GM12878 (cell line): ENCODE measurements at regions not wholly inside any gene's neighbourhood (a gene's known extent, or its start where the extent isn't known, plus 50 kb on each side); places are given as distances from the start of the nearest gene placed in this dataset.

Experiments
- ATAC-seq: fragments of 200-7000 bp; cut with Tn5 transposase; 3 replicates; pipeline ENCODE4 v1.9.1; 2020; ENCODE audit warnings: mild to moderate bottlenecking, moderate library complexity
- BruUV-seq: library from RNA; stranded (reverse); fragments of 400-500 nt; replicated peaks from 2 replicates; lab custom pipeline; 2021; lab: Mats Ljungman, UMichigan
- CTCF ChIA-PET: fragments of 300-600 bp; sonication (Branson Sonifier 250); formaldehyde crosslinking; extraction: SDS; loops from one replicate; lab custom pipeline; 2021; ENCODE audit warnings: inconsistent platforms; lab: Yijun Ruan, JAX
- POLR2A ChIA-PET: fragments of 350-600 bp; formaldehyde crosslinking; extraction: SDS; loops from one replicate; lab custom pipeline; 2021; ENCODE audit warnings: inconsistent platforms; lab: Charles Lee
- RAD21 ChIA-PET: fragments of 300-600 bp; sonication (Branson Sonifier 250); formaldehyde crosslinking; loops from one replicate; lab custom pipeline; 2023; ENCODE audit warnings: antibody characterized with exemption; ENCODE audit not compliant: unreplicated experiment; lab: Charles Lee
- SMC1A ChIA-PET: fragments of 300-600 bp; sonication (Branson Sonifier 250); formaldehyde crosslinking; loops from one replicate; lab custom pipeline; 2023; ENCODE audit not compliant: unreplicated experiment, uncharacterized antibody; lab: Charles Lee
- DNase-seq: peaks from one replicate; pipeline ENCODE4 v3.0.0-alpha.2; 2011; ENCODE audit warnings: low read depth, low spot score
- FAIRE-seq: peaks from 3 replicates; lab custom pipeline; 2011; peaks lifted over from hg19 to GRCh38; lab: Jason Lieb, UNC
- H2AFZ ChIP-seq: 2 replicates; pipeline ENCODE4 v1.6.0; 2011; ENCODE audit warnings: low read depth, low read length, control low read depth; ENCODE audit not compliant: control insufficient read depth
- H3K27ac ChIP-seq: 2 replicates; pipeline ENCODE4 v1.5.1; 2011; ENCODE audit warnings: control low read depth; ENCODE audit not compliant: control insufficient read depth, insufficient read depth
- H3K27me3 ChIP-seq, 2 experiments: replicated peaks in 1 of 2; 2 replicates each; pipeline versions ENCODE4 v1.6.0 to v1.6.1; 2011; ENCODE audit warnings: low read length in 1 of 2; ENCODE audit not compliant: control insufficient read depth in 2 of 2, insufficient read depth in 2 of 2
- H3K36me3 ChIP-seq, 2 experiments: 2 replicates each; pipeline ENCODE4 v1.5.1; 2011; ENCODE audit warnings: low read length in 1 of 2; ENCODE audit not compliant: control insufficient read depth in 2 of 2, insufficient read depth in 2 of 2
- H3K4me1 ChIP-seq: 2 replicates; pipeline ENCODE4 v1.6.1; 2011; ENCODE audit warnings: mild to moderate bottlenecking, low read length, moderate library complexity, mixed read lengths; ENCODE audit not compliant: control insufficient read depth, insufficient read depth
- H3K4me2 ChIP-seq: 2 replicates; pipeline ENCODE4 v1.6.0; 2011; ENCODE audit warnings: control low read depth; ENCODE audit not compliant: control insufficient read depth, insufficient read depth
- H3K4me3 ChIP-seq: fragments of 200-600 bp; sonication (generic); 2 replicates; pipeline ENCODE4 v1.5.1; 2016
- H3K79me2 ChIP-seq: 2 replicates; pipeline ENCODE4 v1.6.0; 2011; ENCODE audit warnings: low read length; ENCODE audit not compliant: control insufficient read depth, insufficient read depth
- H3K9ac ChIP-seq: 2 replicates; pipeline ENCODE4 v1.8.0; 2011; ENCODE audit warnings: low read length, control low read depth, mixed read lengths; ENCODE audit not compliant: control insufficient read depth, insufficient read depth
- H3K9me3 ChIP-seq: replicated peaks from 3 replicates; pipeline ENCODE4 v1.5.1; 2011; ENCODE audit warnings: mild to moderate bottlenecking, low read length; ENCODE audit not compliant: control insufficient read depth, insufficient read depth
- H4K20me1 ChIP-seq: 2 replicates; pipeline ENCODE4 v1.6.0; 2011; ENCODE audit not compliant: control insufficient read depth, insufficient read depth
- CBX5 ChIP-seq: sonication (generic); IDR thresholded peaks from 2 replicates; pipeline ENCODE4 v1.6.1; 2016; ENCODE audit warnings: low read depth, moderate library complexity, mild to moderate bottlenecking, inconsistent platforms
- CHD4 ChIP-seq: fragments of 200-600 bp; sonication (generic); IDR thresholded peaks from 2 replicates; pipeline ENCODE4 v1.6.1; 2016; ENCODE audit warnings: mild to moderate bottlenecking
- HCFC1 ChIP-seq: fragments of 150-350 bp; IDR thresholded peaks from 2 replicates; pipeline ENCODE4 v1.6.1; 2014; ENCODE audit warnings: low read length
- JUND ChIP-seq: IDR thresholded peaks from 2 replicates; pipeline ENCODE4 v1.6.1; 2012; ENCODE audit warnings: low read depth, mild to moderate bottlenecking, low read length, improper control_type of control experiment, moderate library complexity
- MXI1 ChIP-seq: fragments of 150-350 bp; IDR thresholded peaks from 2 replicates; pipeline ENCODE4 v1.6.1; 2011; ENCODE audit warnings: low read depth, mild to moderate bottlenecking, inconsistent platforms, low read length, improper control_type of control experiment
- MYC ChIP-seq: IDR thresholded peaks from 2 replicates; pipeline ENCODE4 v1.6.1; 2011; ENCODE audit warnings: mild to moderate bottlenecking, low read length, moderate library complexity, inconsistent platforms; ENCODE audit not compliant: insufficient read depth, insufficient replicate concordance, insufficient read length, severe bottlenecking
- NFXL1 ChIP-seq: fragments of 450-650 bp; IDR thresholded peaks from 2 replicates; pipeline ENCODE4 v1.6.1; 2017; ENCODE audit warnings: antibody characterized with exemption, mild to moderate bottlenecking, borderline replicate concordance
- NFYA ChIP-seq: IDR thresholded peaks from 2 replicates; pipeline ENCODE4 v1.6.1; 2011; ENCODE audit warnings: low read depth, mild to moderate bottlenecking, low read length, improper control_type of control experiment, borderline replicate concordance
- RELA ChIP-seq: fragments of 450-650 bp; IDR thresholded peaks from 2 replicates; pipeline ENCODE4 v1.8.0; 2014; ENCODE audit warnings: borderline replicate concordance; ENCODE audit not compliant: partially characterized antibody
- RFX5 ChIP-seq: IDR thresholded peaks from 2 replicates; pipeline ENCODE4 v1.6.1; 2011; ENCODE audit warnings: low read depth, low read length, improper control_type of control experiment
- SPI1 ChIP-seq: IDR thresholded peaks from 2 replicates; pipeline ENCODE4 v1.6.1; 2011; ENCODE audit warnings: low read depth, mild to moderate bottlenecking, low read length, moderate library complexity, borderline replicate concordance; ENCODE audit not compliant: insufficient read depth
- SUPT20H ChIP-seq: IDR thresholded peaks from 2 replicates; pipeline ENCODE4 v1.6.1; 2011; ENCODE audit warnings: low read depth, mild to moderate bottlenecking, low read length, moderate library complexity, borderline replicate concordance; ENCODE audit not compliant: control insufficient read depth
- TAF1 ChIP-seq: IDR thresholded peaks from 2 replicates; pipeline ENCODE4 v1.6.1; 2011; ENCODE audit warnings: mild to moderate bottlenecking, low read depth, low read length, borderline replicate concordance
- YY1 ChIP-seq: IDR thresholded peaks from 2 replicates; pipeline ENCODE4 v1.6.1; 2011; ENCODE audit warnings: low read depth, mild to moderate bottlenecking, low read length
- ZNF384 ChIP-seq: IDR thresholded peaks from 2 replicates; pipeline ENCODE4 v1.6.1; 2012; ENCODE audit warnings: low read depth, mild to moderate bottlenecking, low read length, improper control_type of control experiment, borderline replicate concordance
- WGBS: methylation state at CpG from one replicate; pipeline ENCODE4 v1.1.6; 2016; ENCODE audit warnings: low lambda C conversion rate; ENCODE audit not compliant: insufficient replicate concordance, insufficient coverage; ENCODE audit errors: missing lambda C conversion rate; 5-methylcytosine and 5-hydroxymethylcytosine counted together
- in situ Hi-C: fragments of 300-500 bp; cut with MboI; formaldehyde crosslinking; loops from 9 replicates; pipeline ENCODE4 v1.14.3; 2018; ENCODE audit warnings: mixed read lengths
- intact Hi-C: fragments of 100-400 bp; cut with micrococcal nuclease; formaldehyde crosslinking; loops from one replicate; pipeline ENCODE4 v1.14.2; 2022; ENCODE audit not compliant: unreplicated experiment
- TF ChIP-seq, protein P1 (sequence below): IDR thresholded peaks from 2 replicates; pipeline ENCODE4 v1.6.1; 2011; ENCODE audit warnings: low read depth, low read length, improper control_type of control experiment, borderline replicate concordance
- TF ChIP-seq, protein P2 (sequence below): fragments of 450-650 bp; IDR thresholded peaks from 2 replicates; pipeline ENCODE4 v1.6.1; 2017; ENCODE audit warnings: antibody characterized with exemption, mild to moderate bottlenecking, moderate library complexity
- TF ChIP-seq, protein P3 (sequence below): IDR thresholded peaks from 2 replicates; pipeline ENCODE4 v1.6.1; 2012; ENCODE audit warnings: low read length, inconsistent platforms
- TF ChIP-seq, protein P4 (sequence below): fragments of 450-650 bp; IDR thresholded peaks from 2 replicates; pipeline ENCODE4 v1.6.1; 2017; ENCODE audit warnings: borderline replicate concordance

DNA sequence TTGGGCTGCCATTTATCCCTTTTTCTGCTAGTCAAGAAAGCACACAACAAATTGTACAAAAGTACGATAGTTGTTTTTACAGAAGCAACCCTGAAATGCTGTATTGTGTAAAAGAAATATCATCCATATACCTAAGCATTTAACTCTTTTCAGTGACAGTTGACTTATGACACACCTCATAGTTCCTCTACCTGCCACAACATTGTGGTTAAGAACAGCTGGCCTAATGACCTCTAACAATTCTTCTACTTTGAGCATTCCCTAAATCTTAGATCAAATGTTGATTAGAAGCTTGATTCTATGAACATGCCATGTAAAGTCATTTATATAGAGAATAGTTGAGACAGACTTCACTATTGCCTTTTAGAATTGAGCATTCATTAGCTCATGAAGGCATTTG is 165.9 kb upstream of the SETBP1 start:
- SMC1A ChIA-PET, result interaction anchor here (0.7 to 1.0 kb wide), 2 partner anchors 28 to 466 kb away, joined by 3 read pairs; no protein-coding TSS in a partner anchor
- RAD21 ChIA-PET, result no interaction called here
- Histone ChIP-seq H3K36me3 (no peaks in the 10 kb centered on the region), H3K27ac (no peak overlapping the region), H3K9ac (no peak overlapping the region), H2AFZ (no peak overlapping the region), H3K27me3 (no peaks in the 10 kb centered on the region; a peak in 1 of 4 replicates), H3K79me2 (no peaks in the 10 kb centered on the region), H3K4me3 (no peak overlapping the region), H3K4me2 (no peak overlapping the region), H3K4me1 (no peaks in the 10 kb centered on the region), H3K9me3 (no peaks in the 10 kb centered on the region), H4K20me1 (no peaks in the 10 kb centered on the region)
- CTCF ChIA-PET, result interaction anchor here (1.6 kb wide), 1 partner anchor 698 kb away, joined by 5 read pairs; no protein-coding TSS in a partner anchor
- intact Hi-C loops, result no loop called here
- 0% methylated on average over 1 of the region's 1 CpG for WGBS
- POLR2A ChIA-PET, result no interaction called here
- DNase-seq (no peak), ATAC-seq (no peak), FAIRE-seq (no peak)
- in situ Hi-C loops, result no loop called here
- no TSS peak for BruUV-seq
- TF ChIP-seq, protein P1, sequence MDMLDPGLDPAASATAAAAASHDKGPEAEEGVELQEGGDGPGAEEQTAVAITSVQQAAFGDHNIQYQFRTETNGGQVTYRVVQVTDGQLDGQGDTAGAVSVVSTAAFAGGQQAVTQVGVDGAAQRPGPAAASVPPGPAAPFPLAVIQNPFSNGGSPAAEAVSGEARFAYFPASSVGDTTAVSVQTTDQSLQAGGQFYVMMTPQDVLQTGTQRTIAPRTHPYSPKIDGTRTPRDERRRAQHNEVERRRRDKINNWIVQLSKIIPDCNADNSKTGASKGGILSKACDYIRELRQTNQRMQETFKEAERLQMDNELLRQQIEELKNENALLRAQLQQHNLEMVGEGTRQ, result no peak
- TF ChIP-seq, protein P2, sequence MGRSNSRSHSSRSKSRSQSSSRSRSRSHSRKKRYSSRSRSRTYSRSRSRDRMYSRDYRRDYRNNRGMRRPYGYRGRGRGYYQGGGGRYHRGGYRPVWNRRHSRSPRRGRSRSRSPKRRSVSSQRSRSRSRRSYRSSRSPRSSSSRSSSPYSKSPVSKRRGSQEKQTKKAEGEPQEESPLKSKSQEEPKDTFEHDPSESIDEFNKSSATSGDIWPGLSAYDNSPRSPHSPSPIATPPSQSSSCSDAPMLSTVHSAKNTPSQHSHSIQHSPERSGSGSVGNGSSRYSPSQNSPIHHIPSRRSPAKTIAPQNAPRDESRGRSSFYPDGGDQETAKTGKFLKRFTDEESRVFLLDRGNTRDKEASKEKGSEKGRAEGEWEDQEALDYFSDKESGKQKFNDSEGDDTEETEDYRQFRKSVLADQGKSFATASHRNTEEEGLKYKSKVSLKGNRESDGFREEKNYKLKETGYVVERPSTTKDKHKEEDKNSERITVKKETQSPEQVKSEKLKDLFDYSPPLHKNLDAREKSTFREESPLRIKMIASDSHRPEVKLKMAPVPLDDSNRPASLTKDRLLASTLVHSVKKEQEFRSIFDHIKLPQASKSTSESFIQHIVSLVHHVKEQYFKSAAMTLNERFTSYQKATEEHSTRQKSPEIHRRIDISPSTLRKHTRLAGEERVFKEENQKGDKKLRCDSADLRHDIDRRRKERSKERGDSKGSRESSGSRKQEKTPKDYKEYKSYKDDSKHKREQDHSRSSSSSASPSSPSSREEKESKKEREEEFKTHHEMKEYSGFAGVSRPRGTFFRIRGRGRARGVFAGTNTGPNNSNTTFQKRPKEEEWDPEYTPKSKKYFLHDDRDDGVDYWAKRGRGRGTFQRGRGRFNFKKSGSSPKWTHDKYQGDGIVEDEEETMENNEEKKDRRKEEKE, result no peak
- TF ChIP-seq NFXL1 (no peak), NFYA (no peak), JUND (no peak), TAF1 (no peak), RFX5 (no peak), CHD4 (no peak), MYC (no peak), YY1 (no peak), MXI1 (no peak), SUPT20H (no peak), SPI1 (no peak), RELA (no peak), HCFC1 (no peak), ZNF384 (no peak), CBX5 (no peak)
- TF ChIP-seq, protein P3, sequence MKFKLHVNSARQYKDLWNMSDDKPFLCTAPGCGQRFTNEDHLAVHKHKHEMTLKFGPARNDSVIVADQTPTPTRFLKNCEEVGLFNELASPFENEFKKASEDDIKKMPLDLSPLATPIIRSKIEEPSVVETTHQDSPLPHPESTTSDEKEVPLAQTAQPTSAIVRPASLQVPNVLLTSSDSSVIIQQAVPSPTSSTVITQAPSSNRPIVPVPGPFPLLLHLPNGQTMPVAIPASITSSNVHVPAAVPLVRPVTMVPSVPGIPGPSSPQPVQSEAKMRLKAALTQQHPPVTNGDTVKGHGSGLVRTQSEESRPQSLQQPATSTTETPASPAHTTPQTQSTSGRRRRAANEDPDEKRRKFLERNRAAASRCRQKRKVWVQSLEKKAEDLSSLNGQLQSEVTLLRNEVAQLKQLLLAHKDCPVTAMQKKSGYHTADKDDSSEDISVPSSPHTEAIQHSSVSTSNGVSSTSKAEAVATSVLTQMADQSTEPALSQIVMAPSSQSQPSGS, result no peak
- TF ChIP-seq, protein P4, sequence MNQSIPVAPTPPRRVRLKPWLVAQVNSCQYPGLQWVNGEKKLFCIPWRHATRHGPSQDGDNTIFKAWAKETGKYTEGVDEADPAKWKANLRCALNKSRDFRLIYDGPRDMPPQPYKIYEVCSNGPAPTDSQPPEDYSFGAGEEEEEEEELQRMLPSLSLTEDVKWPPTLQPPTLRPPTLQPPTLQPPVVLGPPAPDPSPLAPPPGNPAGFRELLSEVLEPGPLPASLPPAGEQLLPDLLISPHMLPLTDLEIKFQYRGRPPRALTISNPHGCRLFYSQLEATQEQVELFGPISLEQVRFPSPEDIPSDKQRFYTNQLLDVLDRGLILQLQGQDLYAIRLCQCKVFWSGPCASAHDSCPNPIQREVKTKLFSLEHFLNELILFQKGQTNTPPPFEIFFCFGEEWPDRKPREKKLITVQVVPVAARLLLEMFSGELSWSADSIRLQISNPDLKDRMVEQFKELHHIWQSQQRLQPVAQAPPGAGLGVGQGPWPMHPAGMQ, result no peak
